HG02884 (cell line): ENCODE measurements at regions not wholly inside any gene's neighbourhood (a gene's known extent, or its start where the extent isn't known, plus 50 kb on each side); places are given as distances from the start of the nearest gene placed in this dataset.
"Not testable (repeated sequence)": the region's sequence is repeated elsewhere in the genome, so short reads cannot be mapped to it uniquely, and the experiment has no call there.

Experiments
- ATAC-seq: cut with Tn5 transposase; IDR thresholded peaks from one replicate; pipeline ENCODE4 v1.9.1; 2021; ENCODE audit warnings: mild to moderate bottlenecking, moderate library complexity; ENCODE audit not compliant: unreplicated experiment

DNA sequence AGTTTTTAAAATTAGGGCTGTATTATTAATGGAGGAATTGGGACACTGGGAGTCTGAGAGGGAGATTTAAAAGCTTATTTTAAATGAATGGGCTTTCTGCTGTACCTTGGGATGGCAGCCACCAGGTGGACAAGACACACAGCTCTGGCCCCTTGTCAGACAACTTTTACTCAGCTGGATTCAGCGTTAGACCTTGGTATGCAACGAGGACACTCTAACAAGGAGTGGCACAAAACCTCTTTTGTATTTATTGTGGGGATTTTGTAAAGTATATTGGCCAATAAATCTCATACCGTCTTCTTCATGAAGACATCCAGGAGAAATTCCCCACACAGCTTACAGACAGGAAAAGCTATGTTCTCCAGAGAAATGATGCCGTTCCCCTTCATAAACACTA is 105.7 kb downstream of the LCA5 start:
- ATAC-seq = no peak

DNA sequence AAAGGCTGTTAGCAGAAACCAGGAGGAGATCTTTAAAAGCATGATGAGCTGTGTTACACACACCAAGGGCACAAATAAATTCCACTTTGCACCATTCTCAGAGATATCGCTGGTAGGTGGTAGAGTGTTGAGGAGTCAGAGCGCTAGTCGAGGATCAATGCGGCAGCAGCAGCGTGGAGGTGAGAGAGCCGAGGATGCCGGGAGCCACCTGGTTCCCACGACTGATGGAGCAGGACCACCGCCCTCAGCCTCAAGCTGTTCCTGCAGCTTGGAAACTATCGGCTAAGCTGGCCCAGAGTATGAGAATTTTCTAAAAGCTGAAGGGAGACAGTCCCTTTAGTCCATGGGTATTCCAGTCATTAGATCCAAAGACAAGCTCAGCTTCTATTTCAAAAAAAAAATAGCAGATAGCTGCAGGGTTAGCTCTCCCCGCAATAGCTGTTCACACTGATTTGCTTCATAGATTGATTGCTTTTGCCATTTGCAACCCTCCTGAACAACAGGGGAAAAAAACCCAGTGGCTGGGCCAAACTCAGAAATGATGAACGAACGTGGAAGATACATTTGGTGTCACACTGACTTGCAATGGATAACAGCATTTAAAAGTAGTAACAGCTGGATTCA is 106.2 kb downstream of the LCA5 start:
- no peak for ATAC-seq

DNA sequence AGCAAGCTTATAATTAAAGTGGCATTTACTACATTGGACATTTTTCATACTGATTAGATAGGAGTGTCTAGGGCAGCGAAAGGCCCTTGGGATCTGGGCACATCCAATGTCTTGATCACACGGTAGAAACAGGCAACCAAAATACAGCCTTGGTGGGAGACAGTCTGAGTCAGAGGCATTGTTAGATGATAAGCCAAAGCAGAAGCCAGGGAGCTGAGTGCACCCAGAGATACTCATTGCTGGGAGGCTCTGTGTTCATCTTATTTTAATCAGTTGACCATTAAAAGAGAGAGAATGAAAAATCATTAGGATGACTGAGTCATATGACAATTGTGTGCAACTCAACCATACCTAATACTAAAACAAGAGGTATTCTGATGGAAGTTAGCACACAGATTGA is 109.5 kb downstream of the LCA5 start:
- ATAC-seq = no peak

DNA sequence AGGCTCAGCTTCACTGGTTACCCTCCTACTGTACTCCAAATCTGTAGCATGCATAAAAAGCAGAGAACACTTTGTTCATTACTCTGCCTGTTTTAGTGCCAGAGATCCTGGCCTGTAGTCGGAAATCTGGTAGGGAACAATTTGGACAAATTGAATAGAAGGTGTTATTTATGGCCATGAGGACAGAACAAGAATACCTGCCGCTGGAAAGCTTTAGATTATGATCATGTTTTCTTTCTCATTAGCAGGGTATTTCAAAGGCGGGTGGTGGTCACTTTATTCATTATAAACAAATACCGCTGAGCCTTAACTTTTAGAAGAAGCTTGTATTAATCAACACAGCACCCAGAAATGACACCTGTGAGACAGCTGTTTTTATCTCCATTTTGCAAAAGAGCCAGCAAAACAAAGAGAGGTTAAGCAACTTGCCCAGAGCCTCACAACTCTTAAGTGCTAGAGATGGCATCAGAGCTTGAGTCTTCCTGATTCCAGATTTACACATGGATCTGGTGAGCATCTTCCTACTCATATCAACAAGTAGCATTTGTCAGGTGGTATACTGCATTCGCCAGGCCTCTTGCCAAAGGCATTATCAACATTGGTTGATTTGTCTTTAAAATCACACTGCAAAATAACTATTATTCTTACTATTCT is 110.5 kb downstream of the LCA5 start:
- ATAC-seq = no peak

DNA sequence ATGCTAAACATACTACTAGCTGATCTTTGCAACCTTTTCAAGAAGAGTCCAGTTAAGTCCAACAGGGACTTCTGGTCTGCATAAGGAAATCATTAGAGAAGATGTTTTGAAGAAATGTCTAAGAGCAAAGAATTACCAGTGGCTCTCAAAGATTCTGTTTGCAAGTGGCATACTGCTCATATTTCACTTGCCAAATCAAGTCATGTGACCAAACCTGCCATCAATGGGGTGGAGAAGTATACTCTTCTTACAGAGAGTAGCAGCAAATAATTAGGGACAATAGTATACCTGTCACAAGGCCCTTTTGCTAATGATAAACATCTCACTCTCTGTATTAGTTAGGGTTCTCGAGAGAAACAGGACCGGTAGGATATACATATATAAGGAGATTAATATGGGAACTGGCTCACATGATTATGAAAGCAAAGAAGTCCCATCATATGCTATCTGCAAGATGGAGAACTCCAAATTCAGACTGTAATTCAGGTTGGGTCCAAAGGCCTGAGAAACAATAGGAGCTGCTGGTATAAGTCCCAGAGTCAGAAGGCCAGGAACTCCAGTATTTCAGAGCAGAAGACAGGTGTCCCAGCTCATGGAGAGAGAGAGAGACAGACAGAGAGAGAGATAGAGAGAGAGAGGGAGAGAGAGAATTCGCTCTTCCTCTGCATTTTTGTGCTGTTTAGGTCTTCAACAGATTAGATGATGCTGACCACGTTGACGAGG is 111.5 kb downstream of the LCA5 start:
- ATAC-seq = no peak

DNA sequence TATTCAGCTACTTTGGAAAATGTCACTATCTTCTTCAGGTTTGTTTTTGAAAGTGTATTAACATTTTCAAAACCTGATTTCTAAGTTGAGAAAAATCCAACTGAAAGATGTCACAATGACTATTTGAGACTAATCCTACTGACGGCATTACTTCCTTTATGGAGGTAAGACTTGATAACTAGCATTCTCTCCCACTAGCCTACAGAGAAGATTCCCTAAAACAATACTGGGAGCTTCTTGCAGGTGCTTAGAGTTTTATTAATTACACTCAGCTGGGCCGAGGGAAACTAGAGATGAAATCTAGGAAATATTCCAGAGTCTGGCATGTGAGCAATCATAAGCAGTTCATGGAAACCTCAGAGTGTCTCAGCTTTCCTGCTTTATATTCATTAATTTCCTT is 114.0 kb downstream of the LCA5 start:
- no peak for ATAC-seq

DNA sequence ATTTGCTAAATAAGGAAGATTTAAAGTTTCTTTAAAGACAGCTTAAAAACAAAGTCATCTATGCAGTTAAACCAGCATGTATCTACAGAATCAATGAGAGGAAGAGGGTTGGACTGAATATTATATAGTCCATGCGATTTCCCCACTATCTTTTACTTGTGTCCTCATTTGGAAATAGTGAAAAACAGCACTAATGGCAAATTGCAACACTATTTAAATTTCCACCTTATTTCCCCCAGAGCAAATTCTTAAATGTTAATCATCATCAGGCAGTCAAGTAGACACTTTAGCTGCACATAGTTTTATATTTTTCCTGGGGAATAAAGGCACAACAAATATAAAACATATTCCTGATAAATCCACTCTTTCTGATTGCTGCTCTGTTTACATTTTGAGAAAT is 114.6 kb downstream of the LCA5 start:
- ATAC-seq = no peak

DNA sequence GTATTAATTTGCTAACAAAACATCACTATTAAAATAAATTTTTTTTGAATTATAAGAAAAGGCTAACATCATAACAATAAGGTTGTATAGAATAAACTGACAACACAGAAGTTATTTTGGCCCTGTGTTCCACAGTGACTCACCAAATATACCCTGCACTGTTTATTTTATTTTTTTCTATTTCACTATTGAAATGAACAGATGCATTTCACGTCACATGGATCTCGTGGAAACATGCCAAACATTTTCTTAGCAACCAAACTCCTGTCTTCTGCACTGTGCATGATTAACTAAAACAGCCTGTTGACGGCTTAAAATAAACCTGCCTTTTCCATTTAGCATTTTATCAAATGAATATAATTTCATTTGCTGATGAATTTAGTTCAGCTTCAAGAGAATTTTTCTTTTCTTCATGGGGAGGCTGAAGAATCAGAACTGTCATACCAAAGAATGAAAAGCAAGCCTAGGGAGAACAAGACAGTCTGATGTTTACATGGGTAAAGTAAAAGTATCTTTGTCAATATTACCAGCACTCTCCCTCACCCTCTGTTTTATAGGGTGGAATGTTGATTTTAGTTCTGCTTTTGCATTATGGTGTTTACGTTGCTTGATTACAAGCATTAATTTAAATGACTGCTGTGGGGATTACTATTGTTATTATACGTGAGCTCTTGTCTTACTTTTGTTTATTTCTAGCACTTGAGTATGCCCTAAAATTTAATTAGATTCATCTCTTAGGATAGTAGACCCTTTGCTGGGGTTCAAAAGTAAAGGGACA is 115.3 kb downstream of the LCA5 start:
- ATAC-seq = peak; percentile 82

DNA sequence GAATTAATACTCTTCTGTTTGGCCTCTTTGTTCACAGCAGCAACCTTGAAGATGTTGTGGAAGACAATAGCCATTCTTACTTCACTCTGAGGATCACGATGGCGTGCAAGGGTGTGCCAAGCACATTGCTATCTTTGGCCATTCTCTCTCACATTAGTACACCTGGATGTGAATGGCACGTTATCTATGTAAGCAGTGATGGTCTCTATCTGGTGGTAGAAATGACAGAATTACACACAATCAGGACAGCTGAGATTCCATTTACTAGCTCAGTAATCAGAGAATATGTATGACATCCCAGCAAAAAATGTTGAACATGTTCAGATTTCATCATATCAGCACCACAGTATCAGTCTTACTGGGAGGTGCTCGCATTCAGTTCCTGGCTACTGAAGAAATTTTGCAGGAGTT is 116.2 kb downstream of the LCA5 start:
- ATAC-seq = no peak

DNA sequence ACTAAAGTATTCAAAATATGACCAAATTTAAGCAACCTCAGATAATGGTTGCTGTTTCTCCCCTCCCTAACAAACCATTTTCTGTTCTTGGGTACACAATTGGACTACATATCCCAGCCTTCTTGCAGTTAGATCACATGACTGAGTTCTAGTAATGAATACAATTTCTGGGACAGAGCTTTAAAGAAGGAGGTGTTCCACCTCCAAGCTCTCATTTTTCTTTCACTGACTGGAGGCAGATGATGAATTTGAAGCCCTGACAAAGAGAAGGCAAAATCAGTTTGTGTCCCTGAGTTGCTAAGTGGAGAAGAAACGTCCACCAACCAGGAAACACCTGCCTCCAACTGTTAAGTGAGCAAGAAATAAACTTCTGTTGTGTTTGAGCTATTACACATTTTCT is 117.2 kb downstream of the LCA5 start:
- ATAC-seq = no peak

DNA sequence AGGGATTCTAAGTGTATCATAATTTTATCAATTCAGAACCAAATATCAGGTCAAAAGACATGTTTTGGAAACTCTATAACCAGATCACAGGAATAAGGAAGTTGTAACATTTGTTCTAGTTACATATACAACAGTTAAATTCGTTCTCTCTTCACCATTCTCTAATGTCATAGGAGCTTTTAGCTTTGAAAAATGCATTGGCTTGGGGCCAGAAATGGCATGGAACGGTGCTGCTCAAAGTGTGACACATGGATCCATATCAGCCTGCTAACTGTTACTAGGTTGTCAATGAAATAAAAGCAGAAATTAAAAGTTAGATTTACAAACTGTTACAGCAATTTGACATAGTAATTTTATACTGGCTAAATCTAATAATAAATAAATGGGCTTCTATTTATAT is 120.3 kb downstream of the LCA5 start:
- ATAC-seq = no peak

DNA sequence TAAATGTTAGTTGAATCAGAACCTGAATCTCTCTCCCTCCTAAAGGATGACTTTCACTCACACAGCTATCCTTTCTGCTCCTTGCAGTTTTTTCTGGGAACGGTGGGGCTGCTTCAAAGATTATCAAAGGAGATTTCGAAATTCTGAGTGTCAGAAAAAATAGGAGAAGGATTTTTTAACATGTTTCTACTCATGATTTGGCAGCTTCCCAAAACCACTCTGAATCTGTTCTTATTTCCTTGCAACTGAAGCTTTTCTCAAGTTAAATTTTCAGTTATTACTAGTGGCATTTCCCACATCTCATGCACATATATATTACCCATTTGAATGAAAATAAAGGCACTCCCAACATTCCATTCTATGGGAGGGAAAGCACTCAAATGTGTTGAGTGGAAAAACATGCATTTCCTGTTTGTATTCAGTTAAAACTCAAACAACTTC is 123.6 kb downstream of the LCA5 start:
- no peak for ATAC-seq

DNA sequence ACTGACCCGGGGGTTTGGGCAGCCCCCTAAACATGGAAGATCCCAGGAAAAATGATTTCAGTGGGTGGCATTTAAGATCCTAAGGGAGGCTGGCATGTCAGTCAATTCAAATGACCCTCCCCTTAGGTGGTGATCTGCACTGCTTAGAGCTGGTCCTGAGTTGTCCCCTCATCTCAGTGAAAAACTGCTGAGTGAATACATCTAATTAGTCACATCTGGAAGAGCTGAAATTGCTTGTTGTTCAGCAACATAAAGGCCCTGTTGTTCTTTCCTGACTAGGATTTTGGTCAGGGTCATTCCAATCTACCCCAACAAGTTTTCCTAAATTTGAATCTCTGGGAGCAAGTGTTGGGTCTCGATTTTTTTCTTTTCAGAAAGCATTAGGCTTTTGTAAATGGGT is 126.4 kb downstream of the LCA5 start:
- no peak for ATAC-seq

DNA sequence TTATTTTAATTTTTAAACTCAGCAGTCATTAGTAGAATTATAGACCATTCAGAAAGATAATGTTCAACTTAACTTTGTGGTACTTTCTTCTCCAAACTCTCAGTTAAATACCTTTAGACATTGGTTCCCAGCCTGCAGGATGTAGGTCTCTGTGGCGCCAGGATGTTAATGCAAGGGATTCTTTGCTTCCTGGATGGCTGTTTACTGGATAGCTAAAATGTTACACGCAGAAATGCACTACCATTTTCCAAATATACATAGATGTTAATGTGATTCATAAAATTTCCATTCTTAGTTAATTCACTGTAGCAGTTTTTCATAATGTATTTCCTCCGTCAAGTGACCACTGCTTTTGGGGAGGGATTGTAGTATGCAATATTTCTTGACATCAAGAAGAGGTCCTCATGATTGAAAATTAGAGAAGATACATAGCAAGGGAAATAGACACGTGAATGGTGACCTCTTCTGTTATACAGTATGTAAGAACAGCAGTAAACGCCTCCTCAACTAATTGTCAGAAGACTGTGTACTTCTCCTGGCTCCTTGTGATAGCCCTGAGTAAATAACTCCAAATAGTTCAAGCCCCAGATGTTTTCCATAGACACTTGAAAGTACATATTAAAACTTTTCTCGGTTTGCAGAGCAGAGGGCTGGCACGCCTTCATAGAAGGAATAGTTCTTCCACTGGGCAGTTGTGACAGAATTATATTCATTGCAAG is 128.8 kb downstream of the LCA5 start:
- no peak for ATAC-seq

DNA sequence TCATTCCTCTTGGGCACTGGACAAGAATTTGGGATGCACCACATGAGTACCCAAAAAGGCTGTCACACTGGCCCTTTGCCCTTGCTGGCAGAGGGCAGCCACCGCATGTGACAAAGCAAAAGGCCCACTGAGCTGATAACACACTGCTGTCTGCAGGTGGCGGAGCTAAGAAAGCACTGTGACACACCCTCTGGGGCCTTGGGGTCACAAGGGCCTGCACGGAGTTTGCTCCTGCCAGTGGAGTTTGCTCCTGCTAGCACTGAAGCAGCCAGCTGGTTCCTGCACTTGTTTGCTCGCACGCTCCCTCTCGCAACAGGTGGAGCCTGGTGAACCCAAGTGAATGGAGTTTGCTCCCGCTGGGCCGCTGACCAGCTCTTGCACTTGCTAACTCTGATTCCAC is 132.6 kb downstream of the LCA5 start:
- ATAC-seq = no peak

DNA sequence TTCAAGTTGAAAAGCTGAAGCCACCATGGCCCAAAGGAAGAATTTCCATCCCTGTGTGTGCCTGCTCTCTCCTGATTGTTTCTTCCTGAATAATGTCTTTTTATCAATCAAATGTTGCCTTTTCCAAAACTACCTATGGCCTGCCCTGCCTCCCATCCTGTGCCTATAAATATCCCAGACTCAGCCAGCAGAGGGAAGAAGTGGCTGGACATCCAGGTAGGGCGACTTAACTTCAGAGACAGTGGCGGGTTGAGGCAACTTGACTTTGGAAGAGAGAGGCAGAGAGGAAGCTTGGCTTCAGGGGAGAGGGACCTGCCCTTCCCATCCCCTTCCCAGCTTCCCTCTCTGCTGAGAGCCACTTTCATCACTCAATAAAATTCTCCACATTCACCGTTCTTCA is 133.0 kb downstream of the LCA5 start:
- no peak for ATAC-seq

DNA sequence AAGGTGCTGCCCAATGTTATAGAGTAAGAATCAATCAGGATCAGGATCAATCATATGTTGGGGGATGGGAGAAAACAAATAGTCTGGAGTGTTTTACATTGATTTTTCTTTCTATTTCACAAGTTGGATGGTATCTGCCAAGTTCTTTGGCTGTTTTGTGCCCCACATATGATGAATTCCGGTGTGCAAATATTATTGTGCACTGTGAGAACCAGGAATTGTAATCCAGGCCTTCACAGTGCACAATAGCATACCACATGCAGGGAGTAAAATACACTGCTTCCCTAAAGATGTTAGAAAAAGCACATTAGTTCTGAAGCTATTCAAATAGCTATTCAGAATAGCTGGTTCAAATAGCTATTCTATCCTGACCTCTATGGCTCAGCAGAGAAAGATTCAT is 133.7 kb downstream of the LCA5 start:
- ATAC-seq = no peak

DNA sequence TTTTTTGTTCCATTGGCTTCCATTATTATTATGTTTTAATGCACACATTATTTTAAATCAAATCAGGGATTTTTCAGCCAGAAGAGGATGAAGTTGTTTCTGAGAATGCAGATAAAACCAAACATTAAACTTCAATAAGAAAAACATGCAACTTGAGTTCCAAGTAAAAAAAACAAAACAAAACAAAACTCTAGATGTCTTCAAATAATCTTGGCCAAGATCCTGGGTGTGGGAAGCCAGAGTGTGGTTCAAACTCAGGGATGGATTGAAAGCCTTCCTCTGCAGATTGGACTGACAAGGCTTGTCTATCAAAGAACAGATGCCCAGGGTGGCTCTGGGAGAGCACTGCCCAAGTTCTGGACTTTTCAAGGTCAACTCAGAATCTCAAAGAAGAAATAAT is 134.1 kb downstream of the LCA5 start:
- ATAC-seq = no peak

DNA sequence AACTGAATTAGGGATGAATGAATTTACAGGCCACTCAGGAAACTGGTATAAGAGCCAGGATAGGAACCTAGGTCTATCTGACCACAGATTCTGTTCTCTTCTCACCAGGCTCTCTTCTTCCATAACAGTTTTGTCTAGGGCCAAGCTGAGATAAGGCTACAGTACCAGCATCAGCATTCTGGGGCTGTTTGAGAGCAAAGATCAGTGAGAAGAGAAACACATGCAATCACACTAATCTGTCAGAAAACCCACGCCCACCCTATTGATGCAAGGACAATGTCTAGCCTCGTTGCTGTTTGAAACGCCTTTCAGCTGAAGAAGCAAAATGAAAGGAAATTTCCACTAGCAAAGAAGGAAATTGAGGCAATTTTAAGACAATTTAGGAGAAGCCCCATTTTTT is 137.7 kb downstream of the LCA5 start:
- no peak for ATAC-seq

DNA sequence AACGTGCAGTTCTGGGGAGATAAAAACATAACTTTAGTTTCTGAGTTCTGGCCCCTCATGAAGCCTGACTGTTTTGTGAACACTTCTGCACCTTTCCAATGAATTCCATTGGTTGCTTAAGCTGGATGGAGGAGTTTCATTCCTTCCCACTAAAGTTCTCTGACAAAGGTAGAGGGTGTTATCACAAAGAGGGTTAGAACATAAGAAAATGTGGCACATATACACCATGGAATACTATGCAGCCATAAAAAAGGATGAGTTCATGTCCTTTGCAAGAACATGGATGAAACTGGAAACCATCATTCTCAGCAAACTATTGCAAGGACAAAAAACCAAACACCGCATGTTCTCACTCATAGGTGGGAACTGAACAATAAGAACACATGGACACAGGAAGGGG is 138.6 kb downstream of the LCA5 start:
- ATAC-seq = not testable (repeated sequence)

DNA sequence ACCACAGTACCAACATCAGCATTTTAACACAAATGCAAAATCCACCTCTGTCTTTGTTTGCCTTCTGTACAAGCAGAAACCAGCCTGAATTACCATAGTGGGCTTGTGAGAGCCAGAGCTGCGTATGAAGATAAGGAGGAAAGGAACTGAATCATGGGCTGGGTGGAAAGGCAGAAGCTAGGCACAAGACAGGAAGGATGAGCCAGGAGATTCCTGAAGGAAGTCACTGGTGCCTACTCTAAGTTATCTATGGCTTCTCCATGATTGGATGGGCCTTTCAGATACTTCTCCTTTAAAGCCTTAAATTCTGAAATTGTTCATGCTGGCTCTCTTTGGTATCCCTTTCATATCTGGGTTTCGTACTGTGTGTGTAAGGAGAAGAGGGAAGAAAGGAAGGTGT is 140.6 kb downstream of the LCA5 start:
- ATAC-seq = no peak
